Activated CD8-positive, alpha-beta T cell treated with anti-CD3 and anti-CD28 coated beads, Interleukin-2, amount 10 ng/mL, durations not matched to agents 7 days and 5 days (primary cell): ENCODE measurements at regions not wholly inside any gene's neighbourhood (a gene's known extent, or its start where the extent isn't known, plus 50 kb on each side); places are given as distances from the start of the nearest gene placed in this dataset.
"Not testable (repeated sequence)": the region's sequence is repeated elsewhere in the genome, so short reads cannot be mapped to it uniquely, and the experiment has no call there.

ENCODE experiments used
- ATAC-seq: fragments of 150-1000 bp; cut with Tn5 transposase; one replicate; pipeline ENCODE4 v1.10.0; 2021; ENCODE audit warnings: moderate library complexity
- CTCF ChIA-PET: fragments of 350-600 bp; sonication (Branson Sonifier 250); formaldehyde crosslinking; loops from one replicate; lab custom pipeline; 2021; ENCODE audit warnings: antibody characterized with exemption; lab: Charles Lee
- POLR2A ChIA-PET: fragments of 350-600 bp; sonication (Branson Sonifier 250); formaldehyde crosslinking; loops from one replicate; lab custom pipeline; 2021; ENCODE audit warnings: antibody characterized with exemption; lab: Charles Lee
- DNase-seq: peaks from one replicate; pipeline ENCODE4 v3.0.0-alpha.2; 2020
- H3K27ac Mint-ChIP-seq: one replicate; pipeline ENCODE4 v1.8.0; 2021; ENCODE audit warnings: mild to moderate bottlenecking, mixed read lengths
- H3K27me3 Mint-ChIP-seq: one replicate; pipeline ENCODE4 v1.8.0; 2021; ENCODE audit warnings: low read depth, mixed read lengths
- H3K36me3 Mint-ChIP-seq: one replicate; pipeline ENCODE4 v1.8.0; 2021; ENCODE audit warnings: low read depth, mixed read lengths
- H3K4me1 Mint-ChIP-seq: one replicate; pipeline ENCODE4 v1.8.0; 2021; ENCODE audit warnings: low read depth, mixed read lengths
- H3K4me3 Mint-ChIP-seq: one replicate; pipeline ENCODE4 v1.8.0; 2021; ENCODE audit warnings: mild to moderate bottlenecking, mixed read lengths
- H3K9me3 Mint-ChIP-seq: one replicate; pipeline ENCODE4 v1.8.0; 2022; ENCODE audit warnings: mixed read lengths; ENCODE audit not compliant: insufficient read depth

GRCh38 chr2:51894584-51894983 is 862.7 kb upstream of the NRXN1 start:
- H3K9me3 Mint-ChIP-seq, H3K27me3 Mint-ChIP-seq, CTCF ChIA-PET, H3K36me3 Mint-ChIP-seq, ATAC-seq, DNase-seq, H3K4me1 Mint-ChIP-seq, H3K4me3 Mint-ChIP-seq, POLR2A ChIA-PET, H3K27ac Mint-ChIP-seq: not testable (repeated sequence)

GRCh38 chr2:51888120-51888519 is 856.2 kb upstream of the NRXN1 start:
- ChIA-PET CTCF (no interaction called here), POLR2A (no interaction called here)
- Mint-ChIP-seq H3K27ac (no peak overlapping the region), H3K27me3 (no peaks in the 10 kb centered on the region), H3K4me3 (no peak overlapping the region), H3K9me3 (peaks cover 16% of the 10 kb centered on the region), H3K4me1 (no peaks in the 10 kb centered on the region), H3K36me3 (no peaks in the 10 kb centered on the region)
- DNase-seq (no peak), ATAC-seq (no peak)

- Mint-ChIP-seq H3K36me3 (no peaks in the 10 kb centered on the region), H3K9me3 (peaks cover 31% of the 10 kb centered on the region), H3K4me1 (no peaks in the 10 kb centered on the region), H3K27ac (no peak overlapping the region), H3K27me3 (no peaks in the 10 kb centered on the region), H3K4me3 (no peak overlapping the region)
- ATAC-seq (no peak), DNase-seq (no peak)
- ChIA-PET POLR2A (no interaction called here), CTCF (no interaction called here)
Measured at GRCh38 chr2:51881673-51882072, 849.7 kb upstream of the NRXN1 start.

- Mint-ChIP-seq H3K4me1 (no peaks in the 10 kb centered on the region), H3K9me3 (peaks cover 22% of the 10 kb centered on the region), H3K36me3 (no peaks in the 10 kb centered on the region), H3K4me3 (no peak overlapping the region), H3K27me3 (no peaks in the 10 kb centered on the region), H3K27ac (no peak overlapping the region)
- DNase-seq (no peak), ATAC-seq (no peak)
- ChIA-PET POLR2A (no interaction called here), CTCF (no interaction called here)
Measured at GRCh38 chr2:51880153-51880552, 848.2 kb upstream of the NRXN1 start.

- no peak for ATAC-seq
- peaks cover 18% of the 10 kb centered on the region for H3K9me3 Mint-ChIP-seq
- POLR2A ChIA-PET = no interaction called here
- no peaks in the 10 kb centered on the region for H3K36me3 Mint-ChIP-seq
- no peak overlapping the region for H3K27ac Mint-ChIP-seq
- H3K27me3 Mint-ChIP-seq = no peaks in the 10 kb centered on the region
- H3K4me3 Mint-ChIP-seq = no peak overlapping the region
- no peak for DNase-seq
- CTCF ChIA-PET = no interaction called here
- H3K4me1 Mint-ChIP-seq = no peaks in the 10 kb centered on the region
Measured at GRCh38 chr2:51866361-51866760, 834.4 kb upstream of the NRXN1 start.

GRCh38 chr2:51859260-51859659 is 827.3 kb upstream of the NRXN1 start:
- POLR2A ChIA-PET = no interaction called here
- Mint-ChIP-seq H3K4me3 (no peak overlapping the region), H3K36me3 (no peaks in the 10 kb centered on the region), H3K9me3 (peaks cover 24% of the 10 kb centered on the region), H3K27ac (no peak overlapping the region), H3K4me1 (no peaks in the 10 kb centered on the region), H3K27me3 (no peaks in the 10 kb centered on the region)
- DNase-seq = no peak
- CTCF ChIA-PET = no interaction called here
- no peak for ATAC-seq

GRCh38 chr2:51855683-51856082 is 823.8 kb upstream of the NRXN1 start:
- Mint-ChIP-seq H3K27ac (no peak overlapping the region), H3K27me3 (no peaks in the 10 kb centered on the region), H3K9me3 (peaks cover 18% of the 10 kb centered on the region), H3K4me3 (no peak overlapping the region), H3K4me1 (no peaks in the 10 kb centered on the region), H3K36me3 (no peaks in the 10 kb centered on the region)
- no peak for ATAC-seq
- POLR2A ChIA-PET = no interaction called here
- no peak for DNase-seq
- CTCF ChIA-PET = no interaction called here

- ATAC-seq (no peak), DNase-seq (no peak)
- CTCF ChIA-PET = no interaction called here
- H3K9me3 Mint-ChIP-seq = peaks cover 26% of the 10 kb centered on the region
- H3K4me3 Mint-ChIP-seq = no peak overlapping the region
- no peak overlapping the region for H3K27ac Mint-ChIP-seq
- no peaks in the 10 kb centered on the region for H3K4me1 Mint-ChIP-seq
- no peaks in the 10 kb centered on the region for H3K27me3 Mint-ChIP-seq
- no peaks in the 10 kb centered on the region for H3K36me3 Mint-ChIP-seq
- POLR2A ChIA-PET = no interaction called here
Measured at GRCh38 chr2:51846796-51847195, 814.9 kb upstream of the NRXN1 start.

GRCh38 chr2:51846018-51846417 is 814.1 kb upstream of the NRXN1 start:
- H3K4me1 Mint-ChIP-seq = no peaks in the 10 kb centered on the region
- H3K36me3 Mint-ChIP-seq = no peaks in the 10 kb centered on the region
- ChIA-PET POLR2A (no interaction called here), CTCF (no interaction called here)
- no peaks in the 10 kb centered on the region for H3K27me3 Mint-ChIP-seq
- H3K4me3 Mint-ChIP-seq = no peak overlapping the region
- ATAC-seq (no peak), DNase-seq (no peak)
- H3K27ac Mint-ChIP-seq = no peak overlapping the region
- peaks cover 34% of the 10 kb centered on the region for H3K9me3 Mint-ChIP-seq

- Mint-ChIP-seq H3K27ac (no peak overlapping the region), H3K4me3 (no peak overlapping the region), H3K27me3 (no peaks in the 10 kb centered on the region), H3K9me3 (peaks cover 33% of the 10 kb centered on the region), H3K4me1 (no peaks in the 10 kb centered on the region), H3K36me3 (no peaks in the 10 kb centered on the region)
- ATAC-seq (no peak), DNase-seq (no peak)
- POLR2A ChIA-PET = no interaction called here
- CTCF ChIA-PET = no interaction called here
Measured at GRCh38 chr2:51844596-51844995, 812.7 kb upstream of the NRXN1 start.

GRCh38 chr2:51829477-51829876 is 797.5 kb upstream of the NRXN1 start:
- Mint-ChIP-seq H3K4me1 (no peaks in the 10 kb centered on the region), H3K27me3 (no peaks in the 10 kb centered on the region), H3K27ac (no peak overlapping the region), H3K36me3 (no peaks in the 10 kb centered on the region), H3K9me3 (peaks cover 7% of the 10 kb centered on the region), H3K4me3 (no peak overlapping the region)
- DNase-seq (no peak), ATAC-seq (no peak)
- ChIA-PET CTCF (no interaction called here), POLR2A (no interaction called here)

- Mint-ChIP-seq H3K4me3 (no peak overlapping the region), H3K27ac (no peak overlapping the region), H3K9me3 (peaks cover 16% of the 10 kb centered on the region), H3K4me1 (no peaks in the 10 kb centered on the region), H3K27me3 (no peaks in the 10 kb centered on the region), H3K36me3 (no peaks in the 10 kb centered on the region)
- POLR2A ChIA-PET = no interaction called here
- CTCF ChIA-PET = no interaction called here
- ATAC-seq (no peak), DNase-seq (no peak)
Measured at GRCh38 chr2:51825823-51826222, 793.9 kb upstream of the NRXN1 start.

- DNase-seq (no peak), ATAC-seq (no peak)
- ChIA-PET POLR2A (no interaction called here), CTCF (no interaction called here)
- Mint-ChIP-seq H3K9me3 (peaks cover 17% of the 10 kb centered on the region), H3K4me3 (no peak overlapping the region), H3K4me1 (no peaks in the 10 kb centered on the region), H3K27ac (no peak overlapping the region), H3K36me3 (no peaks in the 10 kb centered on the region), H3K27me3 (no peaks in the 10 kb centered on the region)
Measured at GRCh38 chr2:51813247-51813646, 781.3 kb upstream of the NRXN1 start.
